H1 (cell line): ENCODE measurements at regions not wholly inside any gene's neighbourhood (a gene's known extent, or its start where the extent isn't known, plus 50 kb on each side); places are given as distances from the start of the nearest gene placed in this dataset.

Experiments
- CTCF ChIA-PET: fragments of 300-600 bp; sonication (Branson Sonifier 250); formaldehyde crosslinking; loops from one replicate; lab custom pipeline; 2021; ENCODE audit not compliant: partially characterized antibody; lab: Charles Lee
- POLR2A ChIA-PET: fragments of 300-600 bp; sonication (Branson Sonifier 250); formaldehyde crosslinking; loops from one replicate; lab custom pipeline; 2021; ENCODE audit warnings: inconsistent platforms; ENCODE audit not compliant: partially characterized antibody; lab: Charles Lee
- DNase-seq, 2 experiments: peaks; one replicate each; pipeline versions ENCODE4 v3.0.0 to v3.0.0-alpha.2; 2010 to 2022; ENCODE audit warnings: low spot score in 2 of 2, low read depth in 1 of 2, mixed read lengths in 1 of 2
- FAIRE-seq: peaks from 2 replicates; lab custom pipeline; 2011; peaks lifted over from hg19 to GRCh38; lab: Jason Lieb, UNC
- H2AFZ ChIP-seq: 2 replicates; pipeline ENCODE4 v1.8.1; 2012; ENCODE audit warnings: low read length, inconsistent platforms
- H2AK5ac ChIP-seq: 2 replicates; pipeline ENCODE4 v1.6.1; 2013; ENCODE audit warnings: low read depth, low read length
- H2BK120ac ChIP-seq: replicated peaks from 2 replicates; pipeline ENCODE3; 2013; ENCODE audit warnings: low read depth, low read length, inconsistent platforms
- H2BK12ac ChIP-seq: 2 replicates; pipeline ENCODE4 v1.6.1; 2013; ENCODE audit warnings: low read depth, low read length
- H2BK15ac ChIP-seq: 2 replicates; pipeline ENCODE4 v1.6.1; 2013; ENCODE audit warnings: low read length
- H2BK20ac ChIP-seq: 2 replicates; pipeline ENCODE4 v1.6.1; 2013; ENCODE audit warnings: low read length
- H2BK5ac ChIP-seq: 2 replicates; pipeline ENCODE4 v1.6.1; 2013; ENCODE audit warnings: low read depth, low read length
- H3K14ac ChIP-seq: 2 replicates; pipeline ENCODE4 v1.6.1; 2013; ENCODE audit warnings: inconsistent platforms; ENCODE audit not compliant: insufficient read length
- H3K18ac ChIP-seq: 2 replicates; pipeline ENCODE4 v1.6.1; 2013; ENCODE audit warnings: low read length; ENCODE audit errors: extremely low read depth
- H3K23ac ChIP-seq: 2 replicates; pipeline ENCODE4 v1.6.1; 2013; ENCODE audit warnings: inconsistent platforms; ENCODE audit not compliant: insufficient read length
- H3K23me2 ChIP-seq: 2 replicates; pipeline ENCODE4 v1.6.1; 2013; ENCODE audit warnings: low read depth, low read length
- H3K27ac ChIP-seq: 2 replicates; pipeline ENCODE4 v1.6.1; 2011; ENCODE audit warnings: low read depth, low read length, inconsistent platforms
- H3K27me3 ChIP-seq, 4 experiments: replicated peaks in 1 of 4; 1 replicate in 1 of 4; 2 replicates in 3 of 4; pipeline versions ENCODE4 v1.6.1 to v1.8.1; 2011 to 2013; ENCODE audit warnings: low read length in 3 of 4, mild to moderate bottlenecking in 3 of 4, inconsistent platforms in 2 of 4, mixed read lengths in 2 of 4, moderate library complexity in 1 of 4; ENCODE audit not compliant: control insufficient read depth in 3 of 4, insufficient read depth in 3 of 4; ENCODE audit errors: extremely low read depth in 1 of 4
- H3K36me3 ChIP-seq, 4 experiments: 2 replicates each; pipeline versions ENCODE4 v1.6.1 to v1.8.1; 2011 to 2013; ENCODE audit warnings: mild to moderate bottlenecking in 4 of 4, low read length in 3 of 4, moderate library complexity in 2 of 4, control low read depth in 1 of 4, inconsistent platforms in 1 of 4; ENCODE audit not compliant: insufficient read depth in 4 of 4, control insufficient read depth in 2 of 4
- H3K4ac ChIP-seq: replicated peaks from 2 replicates; pipeline ENCODE3; 2013; ENCODE audit warnings: low read length, low read depth, mixed read lengths, inconsistent platforms; ENCODE audit not compliant: insufficient read length
- H3K4me1 ChIP-seq, 4 experiments: replicated peaks in 1 of 4; 1 replicate in 1 of 4; 2 replicates in 3 of 4; pipeline versions ENCODE4 v1.6.1 to v1.8.1; 2011 to 2013; ENCODE audit warnings: low read length in 3 of 4, inconsistent platforms in 2 of 4, mixed read lengths in 1 of 4; ENCODE audit not compliant: insufficient read depth in 4 of 4, control insufficient read depth in 3 of 4
- H3K4me2 ChIP-seq, 2 experiments: 2 replicates each; pipeline versions ENCODE4 v1.6.1 to v1.8.1; 2011 to 2013; ENCODE audit warnings: low read depth in 2 of 2, low read length in 2 of 2, control low read depth in 1 of 2, inconsistent platforms in 1 of 2, mild to moderate bottlenecking in 1 of 2; ENCODE audit not compliant: insufficient read depth in 1 of 2
- H3K4me3 ChIP-seq, 4 experiments: fragments of 200-600, 300-600 bp in 1 of 4; sonication (generic), shearing (Covaris generic), sonication (Bioruptor Twin) in 1 of 4; 2 replicates each; pipeline versions ENCODE4 v1.5.1 to v1.8.1; 2011 to 2016; ENCODE audit warnings: low read length in 4 of 4, low read depth in 3 of 4, control low read depth in 2 of 4, inconsistent platforms in 2 of 4, mild to moderate bottlenecking in 2 of 4, mixed read lengths in 1 of 4, moderate library complexity in 1 of 4; ENCODE audit not compliant: insufficient read depth in 2 of 4; ENCODE audit errors: extremely low read depth in 1 of 4
- H3K56ac ChIP-seq: replicated peaks from 2 replicates; pipeline ENCODE3; 2013; ENCODE audit warnings: low read depth, mild to moderate bottlenecking, mixed read lengths, low read length, inconsistent platforms; ENCODE audit not compliant: insufficient read length
- H3K79me1 ChIP-seq: 2 replicates; pipeline ENCODE4 v1.6.1; 2013; ENCODE audit warnings: low read depth, low read length, control low read depth
- H3K79me2 ChIP-seq, 2 experiments: 2 replicates each; pipeline versions ENCODE4 v1.6.1 to v1.8.1; 2012 to 2013; ENCODE audit warnings: low read length in 2 of 2, mild to moderate bottlenecking in 2 of 2, inconsistent platforms in 1 of 2; ENCODE audit not compliant: insufficient read depth in 2 of 2, control insufficient read depth in 1 of 2
- H3K9ac ChIP-seq, 4 experiments: replicated peaks in 1 of 4; 1 replicate in 1 of 4; 2 replicates in 3 of 4; pipeline versions ENCODE4 v1.6.1 to v1.8.1; 2011 to 2013; ENCODE audit warnings: low read depth in 3 of 4, low read length in 3 of 4, control low read depth in 2 of 4, mild to moderate bottlenecking in 2 of 4, moderate library complexity in 2 of 4, inconsistent platforms in 1 of 4; ENCODE audit errors: extremely low read depth in 1 of 4
- H3K9me3 ChIP-seq, 2 experiments: 2 replicates each; pipeline versions ENCODE4 v1.6.1 to v1.8.1; 2012 to 2013; ENCODE audit warnings: mild to moderate bottlenecking in 2 of 2, moderate library complexity in 2 of 2, control low read depth in 1 of 2, inconsistent platforms in 1 of 2, low read depth in 1 of 2, low read length in 1 of 2, mixed read lengths in 1 of 2; ENCODE audit not compliant: insufficient read depth in 2 of 2
- H4K20me1 ChIP-seq, 2 experiments: replicated peaks in 1 of 2; 2 replicates each; pipeline versions ENCODE3 to v1.8.1; 2011 to 2013; ENCODE audit warnings: inconsistent platforms in 2 of 2, low read length in 2 of 2, mild to moderate bottlenecking in 1 of 2; ENCODE audit not compliant: insufficient read depth in 2 of 2, control insufficient read depth in 1 of 2
- H4K5ac ChIP-seq: 2 replicates; pipeline ENCODE4 v1.6.1; 2013; ENCODE audit warnings: low read length, low read depth, mixed read lengths, inconsistent platforms; ENCODE audit not compliant: insufficient read length
- H4K8ac ChIP-seq: 2 replicates; pipeline ENCODE4 v1.8.0; 2013; ENCODE audit warnings: mild to moderate bottlenecking, moderate library complexity, low read length, inconsistent platforms; ENCODE audit not compliant: insufficient read depth; ENCODE audit errors: extremely low read depth
- H4K91ac ChIP-seq: replicated peaks from 2 replicates; pipeline ENCODE3; 2013; ENCODE audit warnings: low read length, mixed read lengths, inconsistent platforms; ENCODE audit not compliant: insufficient read length
- NRF1 ChIP-seq: IDR thresholded peaks from 2 replicates; pipeline ENCODE4 v1.6.1; 2011; ENCODE audit warnings: mild to moderate bottlenecking, low read depth, low read length, improper control_type of control experiment
- SIX5 ChIP-seq: IDR thresholded peaks from 2 replicates; pipeline ENCODE4 v1.6.1; 2011; ENCODE audit warnings: mild to moderate bottlenecking, low read depth, low read length
- WGBS, 2 experiments: shearing (Covaris generic) in 1 of 2; methylation state at CpG; one replicate each; pipeline versions ENCODE4 v1.1.6 to v1.1.7; 2013 to 2015; ENCODE audit warnings: low lambda C conversion rate in 2 of 2, mixed read lengths in 2 of 2, inconsistent platforms in 1 of 2, low coverage in 1 of 2, missing lambda C conversion rate in 1 of 2; ENCODE audit not compliant: insufficient replicate concordance in 2 of 2, insufficient coverage in 1 of 2, insufficient read length in 1 of 2; ENCODE audit errors: extremely low coverage in 1 of 2, missing lambda C conversion rate in 1 of 2; 5-methylcytosine and 5-hydroxymethylcytosine counted together

DNA sequence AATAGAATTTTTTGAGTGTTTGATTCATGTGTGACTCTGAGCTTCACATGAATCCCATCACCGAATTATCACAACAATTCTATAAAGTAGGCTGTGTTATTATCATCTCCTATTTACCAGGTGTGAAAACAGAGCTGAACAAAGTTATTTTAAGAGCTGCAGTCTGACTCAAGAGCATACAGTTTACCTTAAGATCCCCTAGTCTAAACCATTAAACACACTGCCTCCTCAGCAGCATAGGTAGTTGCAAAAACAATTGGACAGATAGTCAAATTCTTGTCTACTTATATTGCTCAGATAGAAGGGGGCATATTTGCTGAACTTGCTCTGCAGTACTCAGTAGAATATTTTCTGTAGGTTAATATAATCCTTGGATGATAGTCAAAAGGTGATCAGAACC, 219.8 kb upstream of the ATP2B1 start:
- H4K8ac ChIP-seq, result no peak overlapping the region
- no peak for TF ChIP-seq NRF1
- TF ChIP-seq SIX5, result no peak
- WGBS, 2 experiments, result 96% methylated on average over 1 of the region's 1 CpG; no CpG with 5 or more reads in 1 of the 2 experiments
- FAIRE-seq (no peak), DNase-seq (no peak)
- no peak overlapping the region for H2BK120ac ChIP-seq
- no peaks in the 10 kb centered on the region for H4K20me1 ChIP-seq
- H2BK5ac ChIP-seq, result no peak overlapping the region
- no peaks in the 10 kb centered on the region for H3K9me3 ChIP-seq
- no peak overlapping the region for H3K9ac ChIP-seq
- H4K91ac ChIP-seq, result no peak overlapping the region
- no peak overlapping the region for H3K23ac ChIP-seq
- POLR2A ChIA-PET, result interaction anchor here (1.2 kb wide), 1 partner anchor 20 kb away, joined by 3 read pairs; no protein-coding TSS in a partner anchor
- no peak overlapping the region for H3K56ac ChIP-seq
- H2BK12ac ChIP-seq, result no peak overlapping the region
- CTCF ChIA-PET, result interaction anchor here (0.5 to 1.3 kb wide), 3 partner anchors 21 to 82 kb away, joined by 3 to 4 read pairs (median 3); no protein-coding TSS in a partner anchor
- no peak overlapping the region for H3K14ac ChIP-seq
- H3K79me2 ChIP-seq, result no peaks in the 10 kb centered on the region
- no peak overlapping the region for H2AFZ ChIP-seq
- H2BK20ac ChIP-seq, result no peak overlapping the region
- H3K23me2 ChIP-seq, result no peaks in the 10 kb centered on the region
- no peak overlapping the region for H3K27ac ChIP-seq
- H2AK5ac ChIP-seq, result no peak overlapping the region
- H3K27me3 ChIP-seq, result no peaks in the 10 kb centered on the region
- no peaks in the 10 kb centered on the region for H3K36me3 ChIP-seq
- H3K4ac ChIP-seq, result no peak overlapping the region
- H2BK15ac ChIP-seq, result no peak overlapping the region
- peaks cover 0 to 3% (median 0%) of the 10 kb centered on the region in 4 experiments; a peak in 1 of 7 replicates for H3K4me1 ChIP-seq
- no peak overlapping the region for H3K4me2 ChIP-seq
- no peak overlapping the region for H3K4me3 ChIP-seq
- no peak overlapping the region for H3K18ac ChIP-seq
- H4K5ac ChIP-seq, result no peak overlapping the region
- no peaks in the 10 kb centered on the region for H3K79me1 ChIP-seq
